GM18519 (cell line): ENCODE measurements at regions not wholly inside any gene's neighbourhood (a gene's known extent, or its start where the extent isn't known, plus 50 kb on each side); places are given as distances from the start of the nearest gene placed in this dataset.
"Not testable (repeated sequence)": the region's sequence is repeated elsewhere in the genome, so short reads cannot be mapped to it uniquely, and the experiment has no call there.

Experiments used
- ATAC-seq: cut with Tn5 transposase; IDR thresholded peaks from one replicate; pipeline ENCODE4 v1.9.1; 2021; ENCODE audit warnings: mild to moderate bottlenecking, moderate library complexity; ENCODE audit not compliant: unreplicated experiment, low FRiP score

DNA sequence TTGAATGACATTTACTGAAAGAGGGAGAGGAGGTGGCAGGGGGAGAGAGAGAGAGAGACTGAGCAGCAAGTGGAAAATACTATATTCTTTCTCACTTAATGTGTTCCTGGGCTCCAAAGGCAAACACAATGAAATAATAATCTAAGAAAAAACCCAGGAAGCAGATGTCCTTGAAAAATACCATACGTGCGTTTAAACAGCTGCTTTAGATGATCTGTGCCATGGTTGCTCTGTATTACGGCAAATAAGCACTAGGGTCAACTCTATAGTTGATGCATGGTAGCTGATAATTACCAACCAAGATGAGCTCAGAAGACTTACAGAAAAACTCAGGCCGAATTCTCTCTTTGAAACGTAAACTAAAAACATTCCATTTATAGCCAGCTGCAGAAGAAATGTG is 410.3 kb upstream of the TBL1XR1 start:
- no peak for ATAC-seq

DNA sequence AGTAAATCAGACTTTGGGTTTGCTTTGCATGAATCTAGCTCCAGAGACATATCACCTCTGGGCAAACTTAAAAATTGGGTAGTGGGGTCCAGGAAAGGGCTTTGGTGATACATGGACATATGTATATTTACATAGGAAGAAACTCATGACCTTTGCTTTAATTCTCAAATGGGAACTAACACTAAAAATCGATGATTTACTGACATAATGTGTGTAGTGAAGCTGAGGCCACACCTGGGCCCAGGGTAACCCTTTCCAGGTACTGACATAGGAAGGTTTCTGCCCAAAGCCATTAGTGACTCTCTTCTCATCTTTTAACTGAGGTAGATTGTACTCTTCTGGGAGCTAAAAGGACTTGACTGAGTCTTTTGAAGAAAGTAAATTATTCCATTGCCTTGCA is 411.2 kb upstream of the TBL1XR1 start:
- no peak for ATAC-seq

DNA sequence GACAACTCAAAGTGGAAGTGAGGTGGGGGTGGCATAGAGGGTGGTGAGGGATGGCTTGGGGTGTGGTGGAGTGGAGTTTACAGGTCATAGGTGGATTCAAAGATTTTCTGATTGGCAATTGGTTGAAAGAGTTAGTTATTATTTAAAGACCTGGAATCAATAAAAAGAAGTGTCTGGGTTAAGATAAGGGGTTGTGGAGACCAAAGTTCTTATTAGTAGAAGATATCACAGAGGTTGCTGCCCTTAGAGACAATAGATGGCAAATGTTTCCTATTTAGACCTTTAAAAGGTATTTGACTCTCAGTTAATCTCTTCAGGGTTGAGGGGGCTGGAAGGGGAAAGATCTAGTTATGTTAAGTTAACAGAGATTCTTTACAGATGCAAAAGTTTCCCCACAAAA is 412.3 kb upstream of the TBL1XR1 start:
- no peak for ATAC-seq

DNA sequence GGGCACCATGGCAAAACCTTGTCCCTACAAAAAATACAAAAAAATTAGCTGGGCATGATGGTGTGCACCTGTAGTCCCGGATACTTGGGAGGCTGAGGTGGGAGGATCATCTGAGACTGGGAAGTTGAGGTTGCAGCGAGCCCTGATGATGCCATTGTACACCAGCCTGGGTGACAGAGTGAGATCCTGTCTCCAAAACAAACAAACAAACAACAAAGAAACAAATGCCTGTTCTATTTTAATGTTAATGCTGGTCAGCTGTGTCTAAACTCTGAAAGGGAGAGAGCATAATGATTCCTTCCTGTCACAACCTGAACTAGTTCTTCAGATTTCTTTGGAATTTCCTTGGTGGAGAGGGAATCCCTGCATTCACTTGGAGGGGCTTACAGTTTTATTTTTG is 413.0 kb upstream of the TBL1XR1 start:
- ATAC-seq: no peak

DNA sequence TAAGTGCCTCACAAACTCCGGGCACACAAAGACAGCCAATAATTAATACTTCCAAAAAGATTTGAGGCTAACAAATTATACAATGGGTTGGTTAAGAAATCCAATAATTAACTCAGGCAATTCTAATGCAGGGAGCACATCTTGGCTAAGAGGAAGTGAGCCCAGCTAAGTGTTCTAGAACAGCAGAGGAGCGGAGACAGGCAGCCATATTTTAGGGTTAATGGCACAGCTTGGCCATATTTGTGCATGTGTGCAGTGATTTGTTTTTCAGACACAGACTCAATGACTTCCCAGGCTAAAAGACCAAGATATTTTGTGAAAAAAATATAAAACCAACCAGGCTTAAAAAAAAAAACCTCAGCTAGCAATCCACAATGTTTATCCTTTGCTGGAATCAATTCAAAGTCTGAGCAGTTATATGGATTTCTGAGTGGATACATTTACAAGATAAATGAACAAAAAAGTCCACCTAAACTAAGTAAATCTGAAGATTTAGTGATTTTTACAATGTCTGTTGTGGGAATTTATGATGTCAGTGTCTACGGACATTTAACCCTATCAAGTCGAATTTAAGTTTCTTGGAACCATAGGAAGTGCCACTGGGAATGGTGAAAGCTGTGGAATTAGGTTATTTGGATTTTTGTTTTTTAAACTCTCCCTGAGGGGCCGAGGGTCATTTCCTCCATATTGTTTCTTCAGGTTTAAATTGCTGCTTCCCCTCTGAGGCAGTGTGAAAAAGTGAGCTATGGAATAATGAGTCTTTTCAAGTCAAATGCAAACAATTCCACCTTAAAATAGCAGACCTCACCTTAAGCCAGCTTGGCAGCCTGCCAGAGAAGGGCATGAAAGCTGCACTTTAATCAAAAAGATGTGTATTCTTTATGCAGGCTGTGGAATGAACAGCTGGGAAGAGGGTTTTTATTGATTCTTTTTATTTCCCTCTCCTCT is 413.7 kb upstream of the TBL1XR1 start:
- no peak for ATAC-seq

DNA sequence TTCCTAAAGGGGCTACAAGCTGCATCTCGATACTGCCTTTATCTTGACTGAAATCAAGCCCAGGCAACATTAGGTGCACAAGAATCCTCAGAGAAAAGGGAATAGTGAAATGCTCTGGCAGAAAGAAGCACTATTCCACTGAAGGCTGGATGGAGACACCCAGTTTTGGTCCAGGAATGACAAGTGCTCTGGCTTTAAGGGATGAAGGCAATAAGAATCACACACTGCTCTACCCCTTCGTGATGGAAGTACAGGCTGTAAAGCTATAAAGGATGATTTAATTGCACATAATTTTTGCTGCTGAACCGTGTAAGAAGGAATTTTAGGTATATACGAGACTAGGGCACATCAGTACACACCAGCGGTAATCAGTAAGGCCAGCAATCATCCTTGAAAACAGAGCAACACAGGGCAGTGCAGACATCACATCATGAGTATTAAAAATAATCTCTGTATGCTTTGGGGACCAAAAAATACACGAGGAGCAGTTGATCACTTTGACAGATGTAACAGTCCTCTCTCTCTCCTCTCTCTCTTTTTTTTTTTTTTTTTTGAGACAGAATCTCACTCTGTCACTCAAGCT is 414.6 kb upstream of the TBL1XR1 start:
- no peak for ATAC-seq

DNA sequence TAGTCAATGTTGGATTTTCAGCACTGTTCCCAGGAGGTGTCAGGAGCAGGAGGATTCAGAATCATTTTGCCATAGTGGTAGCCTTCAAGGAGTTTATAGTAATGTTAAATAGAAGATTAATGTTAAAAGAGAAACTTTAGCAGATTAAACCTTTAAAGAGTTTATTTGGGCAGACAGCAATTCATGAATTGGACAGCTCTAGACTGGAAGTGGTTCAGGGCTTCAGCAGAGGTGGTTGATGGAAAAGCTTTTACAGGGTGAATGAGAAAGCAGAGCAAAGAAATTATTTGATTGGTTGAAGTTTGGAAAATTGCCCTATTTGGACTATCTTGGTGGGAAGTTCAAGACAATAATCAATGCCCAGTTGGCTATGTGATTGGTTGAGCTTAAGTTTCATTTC is 416.6 kb upstream of the TBL1XR1 start:
- no peak for ATAC-seq

DNA sequence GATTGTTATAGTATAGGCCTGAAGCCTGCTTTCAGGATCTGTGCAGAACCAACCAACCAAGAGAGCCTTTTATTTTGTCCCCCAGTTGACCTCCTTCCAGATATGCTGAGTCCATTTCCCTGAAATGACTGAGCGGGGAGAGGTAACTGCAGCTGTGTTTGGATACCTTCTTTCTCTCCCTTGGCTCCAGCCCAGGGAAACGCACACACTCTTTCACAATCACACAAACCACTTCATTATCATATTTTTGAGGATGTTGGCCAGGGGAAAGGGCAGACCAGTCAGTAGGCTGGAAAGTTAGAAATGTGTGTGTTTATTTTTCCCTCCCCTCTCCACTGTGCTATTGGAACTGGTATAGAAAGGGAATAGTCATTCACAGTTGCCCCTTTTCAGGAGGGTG is 417.7 kb upstream of the TBL1XR1 start:
- no peak for ATAC-seq

DNA sequence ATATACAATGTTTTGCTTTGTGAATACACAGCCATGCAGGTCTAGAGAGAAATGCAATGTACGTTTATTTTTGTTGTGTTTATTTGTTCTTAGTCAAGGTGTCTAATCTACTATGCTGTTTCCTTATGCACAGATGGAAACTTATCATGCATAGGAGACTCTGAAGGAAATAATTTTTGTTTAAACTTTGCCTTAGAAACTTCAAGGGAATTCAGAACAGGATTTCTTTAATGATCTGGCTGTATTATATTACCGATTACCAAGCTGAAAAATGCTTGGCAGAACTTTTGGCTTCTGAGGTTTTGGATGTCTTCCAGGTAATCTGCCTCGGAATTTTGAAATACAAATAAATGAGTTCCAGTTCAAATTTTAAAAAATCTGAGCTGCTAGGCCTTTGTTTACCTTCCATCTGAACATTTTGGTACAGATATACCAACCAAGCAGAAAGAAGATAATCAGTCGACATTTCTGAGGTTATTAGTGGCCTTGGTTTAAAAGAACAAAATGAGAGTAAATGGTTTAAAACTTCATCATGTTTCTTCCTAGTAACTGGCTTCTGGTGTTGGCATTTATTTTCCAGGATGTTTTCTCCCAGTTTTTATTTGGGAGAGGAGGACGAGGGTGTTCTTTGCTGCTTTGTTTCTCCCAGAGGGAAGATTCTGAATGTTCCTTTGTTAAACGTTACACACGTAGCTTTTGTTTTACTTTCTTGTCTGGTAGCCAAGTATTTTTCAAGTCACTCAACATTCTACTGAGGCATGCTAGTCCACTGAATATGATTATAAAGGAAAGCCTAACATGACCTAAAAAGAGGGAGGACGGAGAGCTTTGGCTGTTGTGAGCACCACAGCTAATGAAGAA is 421.8 kb upstream of the TBL1XR1 start:
- ATAC-seq: no peak

DNA sequence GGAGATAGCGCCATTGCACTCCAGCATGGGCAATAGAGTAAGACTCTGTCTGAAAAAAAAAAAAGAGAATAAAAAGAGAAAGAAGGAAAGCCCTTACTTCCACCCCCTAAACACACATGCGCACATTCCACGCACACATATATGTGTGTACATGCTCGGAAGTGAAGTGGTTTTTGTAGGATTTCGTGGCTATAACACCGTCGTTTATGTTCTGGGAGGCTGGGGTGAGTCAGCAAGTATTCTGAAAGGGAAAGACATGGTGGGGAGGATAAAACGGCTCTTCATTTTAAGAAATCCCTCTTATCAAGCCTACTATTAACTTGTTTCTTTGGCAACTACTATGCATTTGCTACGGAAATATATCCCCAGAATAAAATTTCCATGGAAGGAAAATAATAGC is 422.8 kb upstream of the TBL1XR1 start:
- ATAC-seq: no peak

DNA sequence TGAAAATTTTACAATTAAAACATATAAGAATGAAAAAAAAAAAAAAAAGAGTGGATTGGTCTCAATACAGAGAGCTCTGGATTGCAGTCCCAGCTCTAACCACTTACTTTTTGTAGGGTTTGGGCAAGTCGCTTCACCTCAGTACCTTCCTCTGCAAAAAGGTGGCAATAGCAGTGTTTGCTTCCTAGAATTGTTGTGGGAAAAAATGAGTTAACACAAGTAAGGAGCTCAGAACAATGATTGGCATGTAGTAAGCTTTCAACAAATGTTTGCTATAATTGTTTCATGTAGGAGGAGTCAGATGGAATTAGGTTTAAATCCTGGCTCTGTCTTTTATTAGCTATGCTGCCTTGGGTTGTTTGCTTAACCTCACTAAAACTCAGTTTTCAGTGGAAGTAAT is 425.2 kb upstream of the TBL1XR1 start:
- ATAC-seq: no peak

DNA sequence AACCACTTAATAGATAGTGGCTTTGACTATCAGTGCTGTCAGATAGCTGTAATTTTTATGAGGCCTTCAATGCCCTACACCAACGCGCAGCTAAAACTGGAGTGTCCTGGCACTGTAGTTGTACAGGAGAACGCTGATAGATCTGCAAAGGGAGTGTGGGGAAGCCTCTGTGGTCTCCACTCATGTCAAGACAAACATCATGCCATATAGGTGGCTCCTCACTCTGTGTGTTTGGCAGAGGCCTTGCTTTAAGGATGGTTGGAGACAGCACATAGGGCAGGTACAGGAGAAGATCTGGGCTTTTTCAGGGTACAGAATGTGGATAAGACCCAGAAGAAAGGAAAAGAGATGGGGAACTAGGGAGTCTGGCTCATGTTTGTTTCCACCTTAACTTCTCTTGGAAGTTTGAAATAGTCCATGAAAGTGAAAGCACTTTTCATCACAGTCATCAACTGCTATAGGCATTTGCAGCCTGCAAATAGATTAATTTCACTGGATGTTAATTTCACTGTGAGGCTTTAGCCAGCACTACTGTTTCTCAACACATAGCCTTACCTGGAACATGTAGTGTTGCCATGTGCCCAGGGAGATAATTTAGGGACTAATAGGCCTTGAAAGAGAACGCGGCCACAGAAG is 425.8 kb upstream of the TBL1XR1 start:
- ATAC-seq: no peak

DNA sequence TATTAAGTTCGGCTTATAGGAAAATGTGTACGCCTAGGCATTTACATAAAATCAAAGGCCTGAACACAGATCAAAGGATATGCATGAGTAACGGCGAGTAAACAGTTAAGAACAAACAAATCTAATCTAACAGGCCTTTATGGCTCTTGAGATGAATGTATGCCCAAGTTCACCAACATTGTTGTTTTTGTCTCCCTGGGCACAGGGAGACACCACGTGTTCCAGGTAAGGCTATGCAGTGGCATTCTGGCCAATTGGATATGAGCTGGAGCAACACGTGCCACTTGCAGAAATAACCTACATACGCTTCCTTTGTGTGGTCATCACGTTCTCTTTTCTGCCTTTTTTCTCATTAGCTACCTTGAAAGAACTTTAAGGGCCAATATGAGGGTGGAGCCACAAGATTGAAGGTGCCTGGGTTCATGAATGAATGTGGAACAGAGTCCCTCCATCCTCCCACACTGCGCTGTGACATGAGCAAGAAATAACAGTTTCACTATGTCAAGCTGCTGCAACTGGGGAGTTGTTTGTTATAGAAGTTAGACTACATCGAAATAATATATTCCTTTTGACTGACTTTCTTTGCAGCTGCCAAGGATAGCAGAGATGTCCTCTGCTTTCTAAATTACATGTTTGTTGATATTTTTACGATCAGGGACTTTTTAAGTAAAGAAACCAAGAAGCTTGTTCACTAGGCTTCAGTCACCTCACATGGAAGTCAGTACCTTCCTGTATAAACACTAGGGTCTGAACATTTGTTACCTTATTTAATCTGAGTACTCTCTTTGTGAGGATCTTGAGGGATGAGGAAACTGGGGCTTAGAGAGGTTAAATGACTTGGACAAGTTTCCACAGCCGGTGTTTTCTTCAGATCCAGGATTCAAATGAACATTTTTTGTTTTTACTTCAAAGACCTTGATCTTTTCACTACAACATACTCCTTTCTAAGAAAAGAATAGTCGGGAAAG is 427.5 kb upstream of the TBL1XR1 start:
- no peak for ATAC-seq

DNA sequence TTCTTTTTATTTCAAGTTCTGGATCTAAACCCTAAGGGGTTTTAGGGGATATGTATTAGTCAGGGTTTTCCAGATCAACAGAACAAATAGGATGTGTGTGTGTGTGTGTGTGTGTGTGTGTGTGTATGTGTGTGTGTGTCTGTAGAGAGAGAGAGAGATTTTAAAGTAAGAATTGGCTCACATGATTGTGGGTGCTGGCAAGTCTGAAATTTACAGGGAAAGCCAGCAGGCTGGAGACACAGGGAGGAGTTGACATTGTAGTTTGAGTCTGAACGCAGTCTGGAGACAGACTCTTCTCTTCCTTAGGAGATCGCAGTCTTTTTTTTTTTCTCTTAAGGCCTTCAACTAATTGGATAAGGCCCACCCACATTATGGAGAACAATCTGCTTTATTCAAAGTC is 428.8 kb upstream of the TBL1XR1 start:
- ATAC-seq: no peak

DNA sequence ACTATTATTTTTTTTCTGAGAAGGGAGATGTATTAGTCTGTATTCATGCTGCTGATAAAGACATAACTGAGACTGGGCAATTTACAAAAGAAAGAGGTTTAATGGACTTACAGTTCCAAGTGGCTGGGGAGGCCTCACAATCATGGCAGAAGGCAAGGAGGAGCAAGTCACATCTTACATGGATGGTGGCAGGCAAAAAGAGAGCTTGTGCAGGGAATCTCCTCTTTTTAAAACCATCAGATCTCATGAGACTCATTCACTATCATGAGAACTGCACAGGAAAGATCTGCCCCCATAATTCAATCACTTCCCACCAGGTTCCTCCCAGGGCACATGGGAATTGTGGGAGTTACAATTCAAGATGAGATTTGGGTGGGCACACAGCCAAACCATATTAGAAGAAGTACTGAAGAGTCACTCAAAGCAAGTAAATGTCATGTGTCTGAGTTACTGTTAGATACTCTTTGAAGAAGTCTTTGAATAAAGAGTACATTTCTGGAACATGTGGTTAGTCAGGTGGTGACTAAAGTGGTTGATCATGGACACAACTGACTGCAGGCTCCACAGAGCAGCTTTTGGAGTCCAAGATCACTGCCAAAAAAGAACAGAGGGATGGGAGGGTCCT is 430.9 kb upstream of the TBL1XR1 start:
- ATAC-seq: not testable (repeated sequence)

DNA sequence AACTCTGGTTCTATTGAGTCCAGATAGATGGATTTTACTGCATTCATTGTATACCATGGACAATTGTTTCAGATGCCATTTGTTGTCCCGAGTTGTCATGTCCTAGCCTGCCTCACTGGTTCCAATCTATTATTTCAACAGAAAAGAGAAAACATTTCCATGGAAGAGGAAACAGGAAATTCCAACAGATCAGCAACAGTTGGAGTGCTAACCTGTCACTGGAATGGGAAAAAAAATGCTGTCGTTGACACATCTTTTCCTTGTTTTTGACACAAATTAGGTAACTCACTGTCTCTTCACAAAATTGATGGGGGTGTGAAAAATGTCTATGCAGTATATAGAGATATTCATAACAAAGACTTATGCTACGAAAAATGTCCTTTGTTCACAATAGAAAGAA is 432.0 kb upstream of the TBL1XR1 start:
- ATAC-seq: no peak

DNA sequence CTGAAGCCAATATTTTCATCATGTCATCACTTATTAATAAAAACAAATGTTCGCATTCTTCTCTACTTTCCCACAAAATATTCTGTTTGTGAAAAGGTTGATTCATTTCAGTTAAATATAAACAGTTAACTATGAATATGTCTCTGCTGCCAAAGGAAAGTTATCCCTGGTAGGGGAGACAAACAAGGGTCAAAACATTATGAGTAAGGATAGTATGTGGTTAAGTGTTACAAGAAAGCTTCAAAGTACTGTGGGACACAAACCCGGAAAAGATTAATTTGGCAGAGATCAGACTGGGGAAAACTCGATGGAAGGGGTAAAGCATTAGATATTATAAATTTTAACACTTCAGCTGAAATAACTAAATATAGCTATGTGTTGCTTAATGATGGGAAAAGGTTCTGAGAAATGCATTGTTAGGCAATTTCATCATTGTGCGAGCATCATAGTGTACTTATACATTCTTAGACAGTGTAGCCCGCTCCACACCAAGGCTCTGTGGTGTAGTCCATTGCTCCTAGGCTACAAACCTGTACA is 436.5 kb upstream of the TBL1XR1 start:
- no peak for ATAC-seq

DNA sequence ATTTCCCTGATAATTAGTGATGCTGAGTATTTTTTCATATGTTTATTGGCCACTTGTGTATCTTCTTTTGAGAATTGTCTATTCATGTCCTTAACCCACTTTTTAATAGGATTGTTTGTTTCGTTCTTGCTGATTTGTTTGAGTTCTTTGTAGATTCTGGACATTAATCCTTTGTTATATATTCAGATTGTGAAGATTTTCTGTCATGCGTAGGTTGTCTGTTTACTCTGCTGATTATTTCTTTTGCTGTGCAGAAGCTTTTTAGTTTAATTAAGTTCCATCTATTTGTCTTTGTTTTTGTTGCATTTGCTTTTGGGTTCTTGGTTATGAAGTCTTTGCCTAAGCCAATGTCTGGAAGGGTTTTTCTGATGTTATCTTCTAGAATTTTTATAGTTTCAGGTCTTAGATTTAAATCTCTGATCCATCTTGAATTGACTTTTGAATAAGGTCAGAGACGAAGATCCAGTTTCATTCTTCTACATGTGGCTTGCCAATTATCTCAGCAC is 438.4 kb upstream of the TBL1XR1 start:
- not testable (repeated sequence) for ATAC-seq
